DOHH2 (cell line): ENCODE measurements at regions not wholly inside any gene's neighbourhood (a gene's known extent, or its start where the extent isn't known, plus 50 kb on each side); places are given as distances from the start of the nearest gene placed in this dataset.

Source experiments
- H3F3A ChIP-seq: fragments of 200-600 bp; sonication (generic), shearing (Covaris generic); 2 replicates; pipeline ENCODE4 v1.6.0; 2016; ENCODE audit warnings: antibody characterized with exemption, mild to moderate bottlenecking; ENCODE audit not compliant: control insufficient read depth, insufficient read depth
- H3K27ac ChIP-seq: fragments of 200-600 bp; sonication (generic); 2 replicates; pipeline ENCODE4 v1.5.1; 2014; ENCODE audit warnings: low read depth, mild to moderate bottlenecking, low read length, moderate library complexity
- H3K27me3 ChIP-seq: fragments of 200-600 bp; sonication (generic); 2 replicates; pipeline ENCODE4 v1.6.1; 2014; ENCODE audit warnings: mild to moderate bottlenecking, low read length, mixed read lengths; ENCODE audit not compliant: control insufficient read depth
- H3K36me3 ChIP-seq: fragments of 200-600 bp; sonication (generic); 2 replicates; pipeline ENCODE4 v1.6.1; 2014; ENCODE audit warnings: mild to moderate bottlenecking, low read length, moderate library complexity, mixed read lengths; ENCODE audit not compliant: control insufficient read depth
- H3K4me1 ChIP-seq: fragments of 200-600 bp; sonication (generic); 2 replicates; pipeline ENCODE4 v1.6.1; 2014; ENCODE audit warnings: mild to moderate bottlenecking, low read length, mixed read lengths; ENCODE audit not compliant: control insufficient read depth
- H3K4me2 ChIP-seq: fragments of 200-600 bp; sonication (generic); 2 replicates; pipeline ENCODE4 v1.6.0; 2014; ENCODE audit warnings: mild to moderate bottlenecking, low read length, moderate library complexity
- H3K4me3 ChIP-seq: fragments of 200-600 bp; sonication (generic); 2 replicates; pipeline ENCODE4 v1.5.1; 2014; ENCODE audit warnings: mild to moderate bottlenecking, low read length, mixed read lengths
- H3K79me2 ChIP-seq: fragments of 200-600 bp; sonication (generic); 2 replicates; pipeline ENCODE4 v1.6.1; 2014; ENCODE audit warnings: mild to moderate bottlenecking, low read length, mixed read lengths; ENCODE audit not compliant: control insufficient read depth
- H3K9me2 ChIP-seq: fragments of 200-600 bp; sonication (generic); replicated peaks from 2 replicates; pipeline ENCODE4 v1.6.1; 2014; ENCODE audit warnings: mild to moderate bottlenecking, low read length, mixed read lengths; ENCODE audit not compliant: control insufficient read depth
- H3K9me3 ChIP-seq: fragments of 200-600 bp; sonication (generic); 2 replicates; pipeline ENCODE4 v1.6.1; 2014; ENCODE audit warnings: antibody characterized with exemption, low read length, mixed read lengths; ENCODE audit not compliant: control insufficient read depth, insufficient read depth
- H4K20me1 ChIP-seq: fragments of 200-600 bp; sonication (generic); 2 replicates; pipeline ENCODE4 v1.6.0; 2014; ENCODE audit warnings: low read depth, mild to moderate bottlenecking, antibody characterized with exemption, low read length, moderate library complexity; ENCODE audit not compliant: control insufficient read depth, insufficient read depth
- EZH2phosphoT487 ChIP-seq: fragments of 200-600 bp; sonication (generic); IDR thresholded peaks from 2 replicates; pipeline ENCODE4 v1.6.1; 2017; ENCODE audit warnings: borderline replicate concordance, mild to moderate bottlenecking, antibody characterized with exemption, low read length, moderate library complexity, mixed read lengths
- TF ChIP-seq, protein P1 (sequence below): fragments of 200-600 bp; sonication (generic); IDR thresholded peaks from one replicate; pipeline ENCODE4 v1.5.1; 2014; ENCODE audit warnings: antibody characterized with exemption, mild to moderate bottlenecking, low read depth, low read length; ENCODE audit not compliant: poor library complexity, severe bottlenecking

GRCh38 chr5:82376307-82376706, 98.2 kb upstream of the RPS23 start:
- Histone ChIP-seq H3K4me1 (no peaks in the 10 kb centered on the region), H3K27ac (no peak overlapping the region), H3K79me2 (no peaks in the 10 kb centered on the region), H4K20me1 (no peaks in the 10 kb centered on the region), H3K27me3 (no peaks in the 10 kb centered on the region), H3F3A (no peaks in the 10 kb centered on the region), H3K9me3 (no peaks in the 10 kb centered on the region), H3K4me3 (no peak overlapping the region), H3K9me2 (no peaks in the 10 kb centered on the region), H3K4me2 (no peak overlapping the region), H3K36me3 (no peaks in the 10 kb centered on the region)
- TF ChIP-seq EZH2phosphoT487, result no peak
- TF ChIP-seq, protein P1, sequence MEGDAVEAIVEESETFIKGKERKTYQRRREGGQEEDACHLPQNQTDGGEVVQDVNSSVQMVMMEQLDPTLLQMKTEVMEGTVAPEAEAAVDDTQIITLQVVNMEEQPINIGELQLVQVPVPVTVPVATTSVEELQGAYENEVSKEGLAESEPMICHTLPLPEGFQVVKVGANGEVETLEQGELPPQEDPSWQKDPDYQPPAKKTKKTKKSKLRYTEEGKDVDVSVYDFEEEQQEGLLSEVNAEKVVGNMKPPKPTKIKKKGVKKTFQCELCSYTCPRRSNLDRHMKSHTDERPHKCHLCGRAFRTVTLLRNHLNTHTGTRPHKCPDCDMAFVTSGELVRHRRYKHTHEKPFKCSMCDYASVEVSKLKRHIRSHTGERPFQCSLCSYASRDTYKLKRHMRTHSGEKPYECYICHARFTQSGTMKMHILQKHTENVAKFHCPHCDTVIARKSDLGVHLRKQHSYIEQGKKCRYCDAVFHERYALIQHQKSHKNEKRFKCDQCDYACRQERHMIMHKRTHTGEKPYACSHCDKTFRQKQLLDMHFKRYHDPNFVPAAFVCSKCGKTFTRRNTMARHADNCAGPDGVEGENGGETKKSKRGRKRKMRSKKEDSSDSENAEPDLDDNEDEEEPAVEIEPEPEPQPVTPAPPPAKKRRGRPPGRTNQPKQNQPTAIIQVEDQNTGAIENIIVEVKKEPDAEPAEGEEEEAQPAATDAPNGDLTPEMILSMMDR, result no peak

- H4K20me1 ChIP-seq, result no peaks in the 10 kb centered on the region
- no peaks in the 10 kb centered on the region for H3K9me2 ChIP-seq
- H3F3A ChIP-seq, result no peaks in the 10 kb centered on the region
- H3K27ac ChIP-seq, result no peak overlapping the region
- no peaks in the 10 kb centered on the region for H3K27me3 ChIP-seq
- H3K9me3 ChIP-seq, result no peaks in the 10 kb centered on the region
- H3K79me2 ChIP-seq, result no peaks in the 10 kb centered on the region
- H3K4me2 ChIP-seq, result no peak overlapping the region
- H3K36me3 ChIP-seq, result no peaks in the 10 kb centered on the region
- no peaks in the 10 kb centered on the region for H3K4me1 ChIP-seq
- no peak overlapping the region for H3K4me3 ChIP-seq
- TF ChIP-seq, protein P1, result no peak
- TF ChIP-seq EZH2phosphoT487, result no peak
These were observed 97.5 kb upstream of the RPS23 start for GRCh38 chr5:82375488-82376244.

DNA sequence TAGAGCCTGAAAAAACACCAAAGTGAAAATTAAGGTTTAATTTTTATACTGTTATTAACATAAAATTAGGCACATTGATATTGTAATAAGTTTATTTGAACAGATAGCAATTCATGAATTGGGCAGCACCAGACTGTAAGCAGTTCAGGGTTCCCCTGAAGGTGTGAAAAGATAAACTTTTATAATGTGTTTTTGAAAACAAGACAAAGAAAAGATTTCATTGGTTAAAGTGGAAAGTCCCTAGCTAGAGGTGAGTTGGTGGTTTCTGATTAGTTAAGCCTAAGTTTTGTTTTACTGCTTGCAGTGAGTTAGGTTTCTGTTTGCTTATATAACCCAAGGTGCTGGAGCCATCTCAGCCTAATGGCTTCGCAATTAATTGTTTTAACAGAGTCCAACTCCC, 96.5 kb upstream of the RPS23 start:
- no peaks in the 10 kb centered on the region for H3K9me2 ChIP-seq
- H3K4me1 ChIP-seq, result no peaks in the 10 kb centered on the region
- H3K79me2 ChIP-seq, result no peaks in the 10 kb centered on the region
- H3K36me3 ChIP-seq, result no peaks in the 10 kb centered on the region
- H3K27me3 ChIP-seq, result no peaks in the 10 kb centered on the region
- H4K20me1 ChIP-seq, result no peaks in the 10 kb centered on the region
- H3K27ac ChIP-seq, result no peak overlapping the region
- no peaks in the 10 kb centered on the region for H3K9me3 ChIP-seq
- H3K4me3 ChIP-seq, result no peak overlapping the region
- no peaks in the 10 kb centered on the region for H3F3A ChIP-seq
- H3K4me2 ChIP-seq, result no peak overlapping the region
- TF ChIP-seq, protein P1, result no peak
- no peak for TF ChIP-seq EZH2phosphoT487
